HUES64 (cell line): ENCODE measurements at regions not wholly inside any gene's neighbourhood (a gene's known extent, or its start where the extent isn't known, plus 50 kb on each side); places are given as distances from the start of the nearest gene placed in this dataset.
"Not testable (repeated sequence)": the region's sequence is repeated elsewhere in the genome, so short reads cannot be mapped to it uniquely, and the experiment has no call there.

Source experiments
- H3K27ac ChIP-seq: 2 replicates; pipeline ENCODE4 v1.7.0; 2013; ENCODE audit warnings: low read depth, low read length, inconsistent platforms
- H3K27me3 ChIP-seq: 2 replicates; pipeline ENCODE4 v1.6.1; 2013; ENCODE audit warnings: mild to moderate bottlenecking, low read length; ENCODE audit not compliant: insufficient read depth
- H3K36me3 ChIP-seq: 2 replicates; pipeline ENCODE4 v1.6.1; 2013; ENCODE audit warnings: mild to moderate bottlenecking, low read length; ENCODE audit not compliant: insufficient read depth
- H3K4me1 ChIP-seq: 2 replicates; pipeline ENCODE4 v1.6.1; 2013; ENCODE audit warnings: mild to moderate bottlenecking, low read length, moderate library complexity; ENCODE audit not compliant: insufficient read depth
- H3K4me3 ChIP-seq: 2 replicates; pipeline ENCODE4 v1.5.1; 2013; ENCODE audit warnings: mild to moderate bottlenecking, low read length, moderate library complexity
- H3K9ac ChIP-seq: 2 replicates; pipeline ENCODE4 v1.6.1; 2013; ENCODE audit warnings: mild to moderate bottlenecking, low read depth, low read length
- H3K9me3 ChIP-seq: 2 replicates; pipeline ENCODE4 v1.6.1; 2013; ENCODE audit warnings: low read depth, low read length; ENCODE audit not compliant: insufficient read depth
- WGBS: fragments of 150-250, 120-280 bp; methylation state at CpG from one replicate; pipeline ENCODE4 v1.1.7; 2013; ENCODE audit warnings: missing lambda C conversion rate; 5-methylcytosine and 5-hydroxymethylcytosine counted together

DNA sequence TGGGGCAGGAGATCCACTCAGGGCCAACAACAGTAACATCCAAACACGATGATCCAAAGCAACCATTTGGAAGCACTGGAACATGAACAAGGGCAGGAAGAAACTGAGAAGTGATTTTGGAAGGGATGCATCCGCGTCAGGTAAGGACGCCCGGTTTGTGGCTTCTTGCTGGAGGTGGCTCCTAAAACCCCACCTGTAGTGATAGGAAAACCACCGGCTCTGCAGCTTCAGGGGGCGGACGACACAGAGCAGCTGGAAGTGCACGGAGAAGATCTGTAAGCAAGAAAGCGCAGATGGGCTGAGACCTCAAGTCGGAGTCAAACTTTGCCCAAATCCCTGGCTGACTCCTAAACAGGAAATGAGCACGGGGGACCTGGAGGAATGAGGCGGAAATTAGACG lies 1066.1 kb downstream of the BRD1 start:
- H3K9me3 ChIP-seq, result peaks cover 3% of the 10 kb centered on the region; the same call in 1 of the 2 replicates
- H3K4me3 ChIP-seq, result no peak overlapping the region
- no peak overlapping the region for H3K9ac ChIP-seq
- H3K4me1 ChIP-seq, result no peaks in the 10 kb centered on the region
- H3K27ac ChIP-seq, result no peak overlapping the region
- H3K27me3 ChIP-seq, result no peaks in the 10 kb centered on the region
- no peaks in the 10 kb centered on the region for H3K36me3 ChIP-seq
- WGBS, result 96% methylated on average over 14 of the region's 14 CpGs

GRCh38 chr22:48760481-48761390 lies 1066.9 kb downstream of the BRD1 start:
- no peak overlapping the region for H3K4me3 ChIP-seq
- H3K27ac ChIP-seq, result no peak overlapping the region
- peaks cover 2% of the 10 kb centered on the region; the same call in 1 of the 2 replicates for H3K9me3 ChIP-seq
- H3K36me3 ChIP-seq, result no peaks in the 10 kb centered on the region
- H3K4me1 ChIP-seq, result no peaks in the 10 kb centered on the region
- WGBS, result 93% methylated on average over 19 of the region's 19 CpGs
- no peak overlapping the region for H3K9ac ChIP-seq
- H3K27me3 ChIP-seq, result no peaks in the 10 kb centered on the region

DNA sequence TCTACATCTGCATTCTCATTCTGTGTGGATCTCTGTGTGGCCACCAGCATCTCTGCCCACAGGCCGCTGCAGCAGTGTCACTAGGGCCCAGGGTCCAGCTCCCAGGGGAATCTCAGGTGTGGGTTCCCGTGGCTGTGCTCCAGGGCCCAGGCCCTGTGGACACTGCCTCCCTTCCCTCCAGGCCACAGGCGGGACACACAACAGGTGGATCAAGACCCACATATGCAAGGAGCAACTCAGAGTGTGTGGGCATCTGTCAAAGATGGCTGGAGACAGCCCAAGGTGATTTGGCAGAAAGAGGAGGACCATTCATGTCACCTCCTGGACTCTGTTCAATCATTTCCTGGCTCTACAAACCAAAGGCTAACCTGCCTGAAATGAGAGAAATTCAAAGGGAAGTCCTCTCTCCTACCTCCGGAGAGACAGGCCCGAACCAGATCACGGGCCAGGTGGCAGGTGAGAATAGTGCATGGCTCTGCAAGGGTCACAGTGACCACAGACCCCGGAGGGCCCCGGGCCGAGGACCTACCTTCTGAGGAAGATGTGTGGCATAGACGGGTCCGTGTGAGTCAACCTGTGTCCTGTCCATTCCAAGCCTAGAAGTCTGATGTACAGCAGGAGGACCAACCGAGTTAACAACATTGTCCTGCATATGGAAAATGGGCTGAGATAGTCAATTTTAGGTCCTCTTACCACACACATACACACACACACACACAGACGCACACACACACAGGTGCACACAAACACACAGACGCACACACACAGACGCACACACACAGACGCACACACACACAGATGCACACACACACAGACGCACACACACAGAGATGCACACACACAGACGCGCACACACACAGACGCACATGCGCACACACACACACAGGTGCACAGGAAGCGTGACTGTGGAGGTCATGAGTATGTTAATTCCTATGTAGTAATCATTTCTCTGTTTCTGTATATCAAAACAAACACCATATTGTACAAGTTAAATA lies 1068.5 kb downstream of the BRD1 start:
- no peaks in the 10 kb centered on the region for H3K4me1 ChIP-seq
- no peak overlapping the region for H3K27ac ChIP-seq
- H3K36me3 ChIP-seq, result no peaks in the 10 kb centered on the region
- 89% methylated on average over 17 of the region's 22 CpGs for WGBS
- no peak overlapping the region for H3K9ac ChIP-seq
- H3K27me3 ChIP-seq, result no peaks in the 10 kb centered on the region
- no peak overlapping the region for H3K4me3 ChIP-seq
- no peaks in the 10 kb centered on the region for H3K9me3 ChIP-seq

GRCh38 chr22:48757985-48758561 lies 1069.6 kb downstream of the BRD1 start:
- Histone ChIP-seq H3K9me3 (no peaks in the 10 kb centered on the region), H3K36me3 (no peaks in the 10 kb centered on the region), H3K4me1 (no peaks in the 10 kb centered on the region), H3K27me3 (no peaks in the 10 kb centered on the region), H3K9ac (no peak overlapping the region), H3K27ac (no peak overlapping the region), H3K4me3 (no peak overlapping the region)
- WGBS, result 95% methylated on average over 17 of the region's 17 CpGs

DNA sequence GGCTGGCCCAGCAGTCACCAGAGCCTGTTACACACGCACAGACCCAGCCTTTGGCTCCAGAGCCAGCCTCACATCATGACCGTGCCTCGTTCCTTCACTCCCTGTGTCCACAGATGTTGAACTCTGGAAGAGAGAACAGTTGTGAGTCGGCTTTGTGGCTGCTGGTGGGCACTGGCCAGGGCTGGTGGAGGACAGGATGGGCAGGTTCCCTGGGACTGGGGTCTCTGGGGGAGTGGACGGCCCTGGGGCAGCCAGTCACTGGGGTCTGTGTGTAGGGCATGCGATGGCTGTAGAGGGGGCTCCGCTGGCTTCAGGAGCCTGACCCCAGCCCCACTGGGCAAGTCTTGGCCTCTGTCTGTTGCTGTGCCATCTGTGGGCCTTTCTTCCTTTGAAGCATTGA lies 1070.1 kb downstream of the BRD1 start:
- no peak overlapping the region for H3K27ac ChIP-seq
- H3K27me3 ChIP-seq, result no peaks in the 10 kb centered on the region
- WGBS, result 94% methylated on average over 7 of the region's 7 CpGs
- H3K9me3 ChIP-seq, result no peaks in the 10 kb centered on the region
- H3K4me3 ChIP-seq, result no peak overlapping the region
- H3K4me1 ChIP-seq, result no peaks in the 10 kb centered on the region
- H3K9ac ChIP-seq, result no peak overlapping the region
- no peaks in the 10 kb centered on the region for H3K36me3 ChIP-seq

GRCh38 chr22:48757135-48757534 lies 1070.5 kb downstream of the BRD1 start:
- H3K27me3 ChIP-seq, H3K9me3 ChIP-seq: not testable (repeated sequence)
- whole genome bisulfite sequencing, result 51% methylated on average over 1 of the region's 1 CpG

GRCh38 chr22:48756146-48757111 lies 1071.2 kb downstream of the BRD1 start:
- no peaks in the 10 kb centered on the region for H3K4me1 ChIP-seq
- no peak overlapping the region for H3K4me3 ChIP-seq
- H3K9me3 ChIP-seq, result no peaks in the 10 kb centered on the region
- H3K9ac ChIP-seq, result no peak overlapping the region
- WGBS, result 90% methylated on average over 32 of the region's 32 CpGs
- no peak overlapping the region for H3K27ac ChIP-seq
- H3K36me3 ChIP-seq, result no peaks in the 10 kb centered on the region
- H3K27me3 ChIP-seq, result no peaks in the 10 kb centered on the region

More at GRCh38 chr22:48757135-48757534, 1070.5 kb downstream of the BRD1 start:
- not testable (repeated sequence) for H3K4me3 ChIP-seq, H3K27ac ChIP-seq, H3K4me1 ChIP-seq, H3K9ac ChIP-seq, H3K36me3 ChIP-seq

DNA sequence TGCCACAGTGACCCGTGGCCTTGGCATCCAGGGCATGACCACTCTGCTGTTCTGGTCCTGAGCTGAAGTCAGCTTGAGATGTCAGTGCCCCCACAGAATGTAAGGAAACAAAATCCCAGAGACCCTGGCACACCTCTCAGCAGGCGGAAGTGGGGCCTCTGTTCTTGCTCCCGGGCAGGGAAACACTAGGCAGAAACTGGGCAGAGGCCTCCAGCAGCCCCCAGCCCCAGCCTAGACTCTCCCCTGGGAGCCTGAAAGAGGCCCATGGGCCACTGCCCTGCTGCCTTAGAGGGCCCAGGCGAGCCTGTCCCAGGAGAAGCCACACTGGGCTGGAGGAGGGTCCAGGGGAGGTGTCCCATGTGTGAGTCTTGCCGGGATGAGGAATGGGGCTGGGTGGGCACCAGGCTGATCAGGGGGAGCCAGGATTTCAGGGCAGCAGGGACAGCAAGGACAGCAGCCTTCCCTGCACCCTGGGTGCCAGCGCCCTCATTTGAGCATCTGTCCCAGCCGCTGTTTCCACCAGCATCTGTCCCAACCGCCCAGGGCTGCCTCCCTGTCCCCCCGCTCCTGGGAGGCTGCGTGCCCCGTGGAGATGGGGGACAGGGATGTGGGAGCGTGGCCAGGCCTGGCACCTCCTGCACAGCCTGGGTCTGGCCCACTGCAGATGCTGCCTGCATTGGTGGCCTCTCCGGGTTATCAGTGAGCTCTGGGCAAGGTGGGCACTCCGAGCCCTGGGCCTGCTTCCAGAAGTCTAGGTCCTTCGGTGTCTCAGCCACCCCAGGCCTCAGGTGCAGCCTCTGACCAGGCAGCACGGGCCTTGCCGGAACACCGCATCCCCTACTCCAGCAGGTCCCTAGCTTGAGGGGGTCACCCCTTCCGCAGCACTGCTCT lies 1072.4 kb downstream of the BRD1 start:
- Histone ChIP-seq H3K4me3 (no peak overlapping the region), H3K9ac (no peak overlapping the region), H3K36me3 (no peaks in the 10 kb centered on the region), H3K4me1 (no peaks in the 10 kb centered on the region), H3K27ac (no peak overlapping the region), H3K9me3 (no peaks in the 10 kb centered on the region), H3K27me3 (no peaks in the 10 kb centered on the region)
- 94% methylated on average over 19 of the region's 19 CpGs for WGBS

DNA sequence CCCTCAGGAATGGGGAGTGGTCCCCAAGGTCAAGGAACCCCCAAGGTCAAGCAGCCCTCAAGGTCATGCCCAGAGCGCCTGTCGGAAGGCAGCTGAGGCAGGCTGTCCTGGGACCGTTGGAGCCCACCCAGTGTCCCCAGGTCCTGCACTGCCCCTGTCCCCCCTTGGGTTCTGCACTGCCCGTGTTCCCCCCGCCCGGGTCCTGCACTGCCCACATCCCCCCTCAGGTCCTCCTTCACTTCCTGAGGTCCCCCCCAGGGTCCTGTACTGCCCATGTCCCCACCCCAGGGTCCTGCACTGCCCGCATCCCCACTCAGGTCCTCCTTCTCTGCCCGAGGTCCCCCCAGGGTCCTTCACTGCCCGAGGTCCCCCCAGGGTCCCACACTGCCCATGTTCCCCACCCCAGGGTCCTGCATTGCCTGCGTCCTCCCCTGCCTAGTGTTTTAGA lies 1073.0 kb downstream of the BRD1 start:
- H3K27me3 ChIP-seq, result no peaks in the 10 kb centered on the region
- 96% methylated on average over 8 of the region's 10 CpGs for WGBS
- no peaks in the 10 kb centered on the region for H3K36me3 ChIP-seq
- no peaks in the 10 kb centered on the region for H3K9me3 ChIP-seq
- no peak overlapping the region for H3K27ac ChIP-seq
- no peaks in the 10 kb centered on the region for H3K4me1 ChIP-seq
- no peak overlapping the region for H3K9ac ChIP-seq
- H3K4me3 ChIP-seq, result no peak overlapping the region
